ENCODE measurements at regions not wholly inside any gene's neighbourhood (a gene's known extent, or its start where the extent isn't known, plus 50 kb on each side); places are given as distances from the start of the nearest gene placed in this dataset.

DNA sequence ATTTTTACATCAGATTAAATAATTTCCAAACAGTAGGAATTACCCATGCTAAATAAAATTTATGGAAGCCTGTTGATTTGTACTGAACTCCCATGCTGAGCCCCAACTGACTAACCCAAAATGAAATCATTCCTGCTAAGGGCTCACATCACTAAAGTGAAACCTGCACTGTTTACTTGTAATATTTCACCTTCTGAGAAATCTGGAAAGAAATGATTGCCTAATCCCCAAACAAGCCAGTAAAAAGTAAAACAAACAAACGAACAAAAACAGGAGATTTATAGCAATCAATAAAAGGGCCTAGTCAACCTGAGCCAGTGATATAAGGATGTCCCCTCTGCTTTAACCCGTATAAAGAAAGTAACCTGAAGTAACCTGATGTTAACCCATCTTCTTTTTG lies 1599.8 kb downstream of the OLFM4 start:
- TF ChIP-seq, protein P1, sequence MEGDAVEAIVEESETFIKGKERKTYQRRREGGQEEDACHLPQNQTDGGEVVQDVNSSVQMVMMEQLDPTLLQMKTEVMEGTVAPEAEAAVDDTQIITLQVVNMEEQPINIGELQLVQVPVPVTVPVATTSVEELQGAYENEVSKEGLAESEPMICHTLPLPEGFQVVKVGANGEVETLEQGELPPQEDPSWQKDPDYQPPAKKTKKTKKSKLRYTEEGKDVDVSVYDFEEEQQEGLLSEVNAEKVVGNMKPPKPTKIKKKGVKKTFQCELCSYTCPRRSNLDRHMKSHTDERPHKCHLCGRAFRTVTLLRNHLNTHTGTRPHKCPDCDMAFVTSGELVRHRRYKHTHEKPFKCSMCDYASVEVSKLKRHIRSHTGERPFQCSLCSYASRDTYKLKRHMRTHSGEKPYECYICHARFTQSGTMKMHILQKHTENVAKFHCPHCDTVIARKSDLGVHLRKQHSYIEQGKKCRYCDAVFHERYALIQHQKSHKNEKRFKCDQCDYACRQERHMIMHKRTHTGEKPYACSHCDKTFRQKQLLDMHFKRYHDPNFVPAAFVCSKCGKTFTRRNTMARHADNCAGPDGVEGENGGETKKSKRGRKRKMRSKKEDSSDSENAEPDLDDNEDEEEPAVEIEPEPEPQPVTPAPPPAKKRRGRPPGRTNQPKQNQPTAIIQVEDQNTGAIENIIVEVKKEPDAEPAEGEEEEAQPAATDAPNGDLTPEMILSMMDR (IDR thresholded peaks at IDR 0.05): no peak
- TF ChIP-seq POLR2A (IDR thresholded peaks at IDR 0.05): no peak

All from heart left ventricle (tissue), 13 donors.